ENCODE measurements at regions not wholly inside any gene's neighbourhood (a gene's known extent, or its start where the extent isn't known, plus 50 kb on each side); places are given as distances from the start of the nearest gene placed in this dataset.

DNA sequence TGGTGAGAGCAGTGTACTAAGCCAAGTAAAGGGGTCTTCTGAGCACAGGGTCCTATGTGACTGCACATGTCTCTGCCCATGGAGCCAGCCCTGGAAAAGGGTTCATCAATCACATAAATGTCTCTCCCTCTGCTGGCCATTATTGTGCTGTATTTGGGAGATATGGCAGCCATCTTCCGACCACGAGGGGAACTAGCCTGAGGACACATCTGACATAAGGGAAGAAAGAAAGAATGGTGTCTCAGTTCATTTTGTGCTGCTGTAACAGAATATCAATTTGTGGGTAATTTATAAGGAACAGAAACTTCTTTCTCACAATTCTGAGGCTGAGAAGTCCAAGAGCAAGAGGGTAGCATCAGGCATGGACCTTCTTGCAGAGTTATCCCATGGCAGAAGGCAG lies 55.1 kb upstream of the GJA5 start:
- TF ChIP-seq GATA1 (IDR thresholded peaks at IDR 0.05; ENCODE audit: low read depth, low read length) = no peak
- TF ChIP-seq POLR2A (IDR thresholded peaks at IDR 0.05; ENCODE audit: low read length) = no peak
